Right lobe of liver (tissue), 6 donors: ENCODE measurements at regions not wholly inside any gene's neighbourhood (a gene's known extent, or its start where the extent isn't known, plus 50 kb on each side); places are given as distances from the start of the nearest gene placed in this dataset.
"Not testable (repeated sequence)": the region's sequence is repeated elsewhere in the genome, so short reads cannot be mapped to it uniquely, and the experiment has no call there.

Experiments used
- ATAC-seq, 4 donors: fragments of 200-7000 bp; cut with Tn5 transposase; one replicate each; pipeline ENCODE4 v1.9.1; 2020; ENCODE audit warnings: mild to moderate bottlenecking in 4 of 4, moderate library complexity in 4 of 4
- DNase-seq, 3 donors: peaks; one replicate each; pipeline ENCODE4 v3.0.0-alpha.2; 2020
- H3K27ac ChIP-seq, 3 donors: fragments of 200-600 bp; one replicate each; pipeline ENCODE4 v1.8.0; 2022
- H3K27me3 ChIP-seq, 2 donors: fragments of 200-600 bp; one replicate each; pipeline ENCODE4 v1.8.0; 2022
- H3K36me3 ChIP-seq, 4 donors: fragments of 200-600 bp; sonication (generic) in 1 of 4; one replicate each; pipeline versions ENCODE4 v1.5.1 to v1.8.0; 2017 to 2022; ENCODE audit warnings: control low read depth in 1 of 4
- H3K4me1 ChIP-seq, 4 donors: fragments of 200-600 bp; sonication (generic) in 1 of 4; one replicate each; pipeline versions ENCODE4 v1.5.1 to v1.8.0; 2017 to 2022; ENCODE audit warnings: control low read depth in 1 of 4
- H3K4me3 ChIP-seq, 3 donors: fragments of 200-600 bp; one replicate each; pipeline ENCODE4 v1.8.0; 2022
- H3K9me3 ChIP-seq, 4 donors: fragments of 200-600 bp; sonication (generic) in 1 of 4; one replicate each; pipeline versions ENCODE4 v1.5.1 to v1.8.0; 2017 to 2022; ENCODE audit warnings: control low read depth in 1 of 4
- CTCF ChIP-seq, 4 donors: fragments of 200-600 bp in 3 of 4; fragments of 450-650 bp in 1 of 4; IDR thresholded peaks; one replicate each; pipeline versions ENCODE4 v1.5.1 to v1.8.0; 2016 to 2022; ENCODE audit warnings: antibody characterized with exemption in 4 of 4, mild to moderate bottlenecking in 2 of 4
- POLR2A ChIP-seq: fragments of 450-650 bp; IDR thresholded peaks from one replicate; pipeline ENCODE4 v1.6.1; 2017; ENCODE audit warnings: antibody characterized with exemption, mild to moderate bottlenecking
- WGBS: methylation state at CpG from one replicate; pipeline ENCODE4 v1.1.6; 2018; ENCODE audit warnings: low coverage, low lambda C conversion rate; ENCODE audit not compliant: insufficient coverage; ENCODE audit errors: missing lambda C conversion rate; 5-methylcytosine and 5-hydroxymethylcytosine counted together
- intact Hi-C, 2 donors: fragments of 100-400 bp; cut with DNase I; formaldehyde crosslinking; loops; one replicate each; pipeline versions ENCODE4 v1.11.2 to v1.14.1; 2022
- donor health status: DM: no; HTN: yes; CAD: no.
- donor health status: DM: no; HTN: no; CAD: no.
- donor health status: DM: no; HTN: no; CAD: no.
- donor health status: DM: no; HTN: yes; CAD: no.
- donor health status: DM: no; HTN: yes; CAD: no.

DNA sequence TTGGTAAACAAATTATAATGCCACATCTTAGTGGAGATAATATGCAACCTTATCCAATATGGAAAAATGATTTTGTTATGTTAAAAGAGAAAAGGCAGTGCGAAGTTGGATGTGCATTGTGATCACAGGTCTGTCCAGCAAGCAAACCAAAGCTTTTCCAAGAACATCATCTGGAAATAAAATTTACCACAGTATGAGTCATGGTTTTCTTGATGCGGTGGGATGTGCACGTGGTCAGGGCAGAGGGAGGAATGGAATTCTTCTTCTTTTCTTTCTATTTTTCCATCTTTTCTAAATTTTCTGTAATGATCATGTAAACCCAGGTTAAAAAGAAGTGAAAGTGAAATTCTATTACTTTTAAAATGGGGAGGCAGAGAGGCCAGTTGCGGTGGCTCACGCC lies 169.8 kb downstream of the C11orf91 start:
- ATAC-seq: no peak
- Histone ChIP-seq H3K9me3 (no peaks in the 10 kb centered on the region), H3K4me1 (no peaks in the 10 kb centered on the region), H3K36me3 (no peaks in the 10 kb centered on the region), H3K27ac (no peak overlapping the region), H3K27me3 (no peaks in the 10 kb centered on the region), H3K4me3 (no peak overlapping the region)
- intact Hi-C loops: no loop called here
- TF ChIP-seq POLR2A (no peak), CTCF (IDR thresholded peaks at IDR 0.05) (no peak)
- WGBS: 70% methylated on average over 5 of the region's 5 CpGs
- DNase-seq: no peak

GRCh38 chr11:33529461-33529860 lies 171.2 kb downstream of the C11orf91 start:
- H3K27me3 ChIP-seq: no peaks in the 10 kb centered on the region
- no peak for ATAC-seq
- no peak overlapping the region for H3K27ac ChIP-seq
- intact Hi-C loops: no loop called here
- no peaks in the 10 kb centered on the region for H3K4me1 ChIP-seq
- no peaks in the 10 kb centered on the region for H3K36me3 ChIP-seq
- 37% methylated on average over 2 of the region's 2 CpGs for WGBS
- no peak for DNase-seq
- no peak overlapping the region for H3K4me3 ChIP-seq
- TF ChIP-seq CTCF (IDR thresholded peaks at IDR 0.05) (no peak), POLR2A (no peak)
- H3K9me3 ChIP-seq: no peaks in the 10 kb centered on the region

DNA sequence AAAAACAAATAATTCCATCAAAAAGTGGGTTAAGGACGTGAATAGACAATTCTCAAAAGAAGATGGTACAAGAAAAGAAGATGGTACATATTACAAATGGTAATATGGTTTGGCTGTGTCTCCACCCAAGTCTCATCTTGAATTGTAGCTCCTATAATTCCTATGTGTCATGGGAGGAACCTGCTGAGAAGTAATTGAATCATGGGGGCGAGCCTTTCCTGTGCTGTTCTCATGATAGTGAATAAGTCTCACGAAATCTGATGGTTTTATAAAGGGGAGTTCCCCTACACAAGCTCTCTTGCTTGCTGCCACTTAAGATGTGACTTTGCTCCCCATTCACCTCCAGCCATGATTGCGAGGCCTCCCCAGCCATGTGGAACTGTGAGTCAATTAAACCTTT lies 172.9 kb downstream of the C11orf91 start:
- H3K27me3 ChIP-seq, H3K4me1 ChIP-seq, H3K9me3 ChIP-seq, DNase-seq, H3K4me3 ChIP-seq, H3K27ac ChIP-seq, intact Hi-C loops, H3K36me3 ChIP-seq, ATAC-seq: not testable (repeated sequence)
- WGBS: 57% methylated on average over 4 of the region's 4 CpGs

- intact Hi-C loops: no loop called here
- no peaks in the 10 kb centered on the region for H3K9me3 ChIP-seq
- ATAC-seq (no peak), DNase-seq (no peak)
- no peak overlapping the region for H3K27ac ChIP-seq
- no peak overlapping the region for H3K4me3 ChIP-seq
- 43% methylated on average over 2 of the region's 4 CpGs for WGBS
- no peaks in the 10 kb centered on the region for H3K27me3 ChIP-seq
- no peaks in the 10 kb centered on the region for H3K36me3 ChIP-seq
- TF ChIP-seq CTCF (IDR thresholded peaks at IDR 0.05) (no peak), POLR2A (no peak)
- H3K4me1 ChIP-seq: no peaks in the 10 kb centered on the region
Measured at GRCh38 chr11:33525789-33526188, 174.8 kb downstream of the C11orf91 start.

GRCh38 chr11:33521384-33521783 lies 179.2 kb downstream of the C11orf91 start:
- TF ChIP-seq CTCF (IDR thresholded peaks at IDR 0.05): no peak
- TF ChIP-seq POLR2A: no peak
- DNase-seq (no peak), ATAC-seq (no peak)
- 63% methylated on average over 3 of the region's 3 CpGs for WGBS
- Histone ChIP-seq H3K9me3 (no peaks in the 10 kb centered on the region), H3K36me3 (no peaks in the 10 kb centered on the region), H3K4me3 (no peak overlapping the region), H3K27me3 (no peaks in the 10 kb centered on the region), H3K27ac (no peak overlapping the region), H3K4me1 (no peaks in the 10 kb centered on the region)
- intact Hi-C loops: no loop called here
